CD4-positive, alpha-beta T cell treated with Interleukin-15 for 4 hours (primary cell): ENCODE measurements at regions not wholly inside any gene's neighbourhood (a gene's known extent, or its start where the extent isn't known, plus 50 kb on each side); places are given as distances from the start of the nearest gene placed in this dataset.

ENCODE experiments used
- DNase-seq: peaks from one replicate; pipeline ENCODE4 v3.0.0-alpha.2; 2020; ENCODE audit warnings: low spot score

- no peak for DNase-seq
Observed at GRCh38 chr21:31500071-31500470, 156.0 kb upstream of the TIAM1 start.

DNA sequence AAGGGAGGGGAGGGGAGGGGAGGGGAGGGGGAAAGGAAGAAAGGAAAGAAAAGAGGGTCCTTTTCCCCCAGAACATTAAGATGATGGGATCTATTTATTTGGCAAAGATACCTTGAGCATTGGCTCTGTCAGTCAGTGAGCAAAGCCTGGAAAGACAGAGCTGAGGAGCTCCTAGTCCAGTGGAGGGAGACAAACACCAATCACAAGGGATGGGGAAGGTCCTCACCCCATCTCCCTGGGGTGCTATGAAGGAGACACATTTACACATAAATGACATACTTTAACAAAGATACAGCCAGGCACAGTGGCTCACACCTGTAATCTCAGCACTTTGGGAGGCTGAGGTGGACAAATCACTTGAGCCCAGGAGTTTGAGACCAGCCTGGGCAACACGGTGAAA is 154.9 kb upstream of the TIAM1 start:
- no peak for DNase-seq

DNA sequence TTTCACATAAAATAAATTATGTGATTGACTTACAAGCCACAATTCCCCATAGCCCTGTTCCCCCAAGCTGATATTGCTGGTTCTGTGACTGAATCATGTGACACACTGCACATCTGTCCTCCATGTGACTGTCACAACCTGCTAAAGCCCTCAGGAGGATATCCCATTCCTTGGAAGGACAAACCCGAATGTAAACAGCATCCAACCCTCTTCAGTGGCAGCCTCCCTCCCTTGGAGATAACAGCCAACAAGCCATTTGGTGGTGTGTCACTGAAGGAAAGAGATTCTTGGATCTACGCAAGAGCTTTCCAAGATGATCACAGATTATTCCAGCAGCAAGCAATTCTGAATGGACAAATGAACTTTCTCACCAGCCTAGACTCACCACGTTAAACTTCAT is 153.9 kb upstream of the TIAM1 start:
- no peak for DNase-seq

DNA sequence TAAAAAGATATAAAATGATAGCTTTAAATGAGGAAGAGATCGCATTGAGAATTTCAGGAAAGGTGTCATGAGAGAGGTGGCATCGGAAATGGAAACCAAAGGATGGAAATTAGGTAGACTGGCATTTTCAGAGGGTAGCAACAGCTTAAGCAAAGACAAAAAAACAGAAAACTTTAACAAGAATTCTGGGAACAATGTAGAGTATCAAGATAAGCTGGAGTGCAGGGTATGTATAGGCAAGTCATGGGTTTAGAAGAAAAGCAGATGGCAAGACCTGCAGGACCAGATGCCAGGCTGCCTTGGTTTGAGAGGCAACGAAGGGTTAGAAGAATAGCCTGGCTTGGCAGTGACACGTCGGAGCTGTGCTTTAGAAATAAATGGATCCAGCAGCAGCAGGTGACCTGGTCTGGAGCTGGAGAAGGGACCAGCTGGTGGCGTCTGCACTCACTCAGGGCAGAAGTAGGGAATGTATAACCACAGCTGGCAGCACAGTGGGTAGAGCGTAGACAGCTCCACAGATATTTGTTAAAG is 149.4 kb upstream of the TIAM1 start:
- no peak for DNase-seq

DNA sequence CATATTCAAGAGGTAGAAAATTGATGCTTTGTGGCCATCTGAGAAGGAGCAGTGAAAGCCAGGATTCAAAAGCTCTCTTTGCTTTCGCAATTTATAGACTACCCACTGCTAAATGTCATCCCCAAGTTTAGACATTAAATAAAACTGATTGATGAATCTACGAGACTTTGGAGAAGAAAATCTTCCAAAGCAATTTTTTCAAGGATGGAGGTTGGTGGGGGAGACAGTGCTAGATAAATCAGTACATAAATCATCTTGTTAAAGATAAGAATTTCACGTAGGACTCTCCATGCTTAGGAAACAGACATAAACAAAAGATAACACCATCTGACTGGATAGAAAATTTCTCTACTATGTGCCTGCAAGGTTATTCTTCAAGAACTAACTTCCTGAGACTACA is 147.6 kb upstream of the TIAM1 start:
- no peak for DNase-seq

DNA sequence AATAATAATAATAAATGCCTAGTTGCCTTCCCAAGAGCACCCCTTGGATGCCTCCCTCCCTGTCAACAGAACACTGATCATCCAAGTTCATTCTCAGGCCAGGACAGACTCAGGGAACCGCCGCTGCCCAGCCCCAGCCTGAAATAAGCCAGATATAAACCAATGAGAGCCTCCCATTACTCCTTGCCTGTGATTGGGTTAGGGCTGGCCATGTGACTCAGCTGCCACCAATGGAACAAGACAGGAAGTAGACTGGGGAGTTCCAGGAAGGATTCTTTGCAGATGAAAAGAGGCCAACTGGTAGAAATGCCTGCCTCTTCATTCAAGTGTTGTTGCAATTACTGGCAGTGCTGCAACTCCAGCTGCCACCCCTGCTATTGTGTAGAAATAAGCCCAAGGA is 146.4 kb upstream of the TIAM1 start:
- DNase-seq: no peak

- DNase-seq: no peak
Observed at GRCh38 chr21:31489726-31490125, 145.7 kb upstream of the TIAM1 start.

DNA sequence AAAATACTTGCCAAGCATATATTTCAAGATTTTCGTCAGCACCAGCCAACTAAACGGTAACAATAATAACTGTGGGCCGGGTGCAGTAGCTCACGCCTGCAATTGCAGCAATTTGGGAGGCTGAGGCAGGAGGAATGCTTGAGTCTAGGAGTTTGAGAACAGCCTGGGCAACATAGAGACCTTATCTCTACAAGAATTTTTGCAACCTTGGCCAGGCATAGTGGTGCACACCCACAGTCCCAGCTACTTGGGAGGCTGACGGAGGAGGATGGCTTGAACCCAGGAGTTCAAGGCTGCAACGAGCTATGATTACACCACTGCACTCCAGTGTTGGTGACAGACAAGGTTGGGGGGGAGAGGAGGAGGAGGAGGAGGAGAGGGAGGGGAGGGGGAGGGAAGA is 145.0 kb upstream of the TIAM1 start:
- no peak for DNase-seq

DNA sequence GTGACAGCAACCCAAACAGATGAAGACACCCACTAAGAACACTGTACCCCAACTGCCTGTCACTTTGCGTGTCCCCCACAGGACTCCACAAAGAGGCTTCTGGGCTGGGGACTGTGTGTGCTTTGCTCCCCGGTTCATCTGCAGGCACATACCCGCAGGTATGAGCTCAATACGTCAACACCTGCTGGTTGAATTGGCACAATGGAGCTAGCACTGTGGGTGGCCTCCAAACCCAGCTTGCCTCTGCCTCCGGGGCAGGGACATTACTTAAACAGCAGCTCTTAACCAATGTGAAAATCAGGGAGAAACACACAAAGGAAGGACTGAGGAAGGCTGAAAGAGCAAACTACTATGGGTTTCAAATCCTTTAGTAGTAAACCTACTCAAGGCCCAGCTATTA is 140.2 kb upstream of the TIAM1 start:
- DNase-seq: no peak

DNA sequence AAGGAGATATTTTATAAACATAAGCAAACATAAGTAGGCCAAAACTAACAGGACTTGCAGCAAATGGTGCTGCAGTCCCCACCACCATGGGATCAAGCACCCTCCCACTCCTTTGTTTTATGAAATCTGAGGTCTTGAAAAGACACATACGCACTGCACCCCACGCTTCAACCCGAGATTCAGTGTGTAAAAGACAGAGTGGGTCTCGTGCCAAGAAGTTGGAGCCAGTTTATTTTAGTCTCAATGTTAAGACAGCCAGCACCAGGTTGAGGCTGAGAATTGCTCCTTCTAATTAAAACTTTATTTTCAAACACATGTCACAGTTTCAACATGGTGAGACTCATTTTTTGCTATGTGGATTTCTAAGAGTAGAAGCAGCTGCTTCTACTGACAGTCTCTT is 139.1 kb upstream of the TIAM1 start:
- no peak for DNase-seq

DNA sequence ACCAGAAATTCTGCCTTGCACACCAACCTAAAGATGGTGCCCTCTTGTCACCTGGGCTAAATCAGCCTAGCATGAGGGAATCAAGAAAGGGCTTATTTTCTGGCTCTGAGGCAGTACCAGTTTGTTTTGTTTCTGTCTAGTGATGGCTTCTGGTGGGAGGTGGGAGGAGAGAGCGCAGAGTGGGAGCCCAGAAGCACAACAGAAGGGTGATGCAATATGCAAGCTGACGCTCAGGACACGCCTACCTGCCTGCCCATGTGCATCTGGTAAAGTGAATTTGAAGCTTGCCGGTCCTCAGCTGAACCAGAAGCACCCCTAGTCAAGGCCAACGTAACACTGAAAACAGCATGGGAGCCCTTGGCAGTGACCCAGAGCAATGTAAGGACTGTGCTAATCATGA is 138.4 kb upstream of the TIAM1 start:
- DNase-seq: no peak

GRCh38 chr21:31480228-31480627 is 136.2 kb upstream of the TIAM1 start:
- DNase-seq: no peak

DNA sequence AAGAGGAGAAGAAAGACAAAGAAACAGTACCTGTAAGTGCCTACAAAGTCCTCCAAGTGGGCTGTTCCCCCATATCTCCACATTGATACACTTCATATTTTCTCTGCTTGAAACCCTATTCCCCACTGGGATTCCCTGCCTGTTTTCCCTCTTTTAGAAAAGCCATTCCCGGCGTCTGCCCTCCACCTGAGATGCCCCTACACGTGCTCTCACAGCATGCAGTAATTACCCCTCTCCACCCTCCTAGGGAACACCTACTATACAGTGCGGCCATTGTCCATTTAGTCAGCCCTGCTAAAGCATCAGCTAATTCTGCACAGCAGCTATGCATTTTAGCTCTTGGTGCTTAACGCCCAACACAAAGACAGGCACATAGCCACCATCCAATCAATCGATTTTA is 135.7 kb upstream of the TIAM1 start:
- no peak for DNase-seq

GRCh38 chr21:31479222-31479621 is 135.2 kb upstream of the TIAM1 start:
- DNase-seq: no peak

GRCh38 chr21:31476263-31477022 is 132.4 kb upstream of the TIAM1 start:
- no peak for DNase-seq

GRCh38 chr21:31475223-31475622 is 131.2 kb upstream of the TIAM1 start:
- DNase-seq: no peak

DNA sequence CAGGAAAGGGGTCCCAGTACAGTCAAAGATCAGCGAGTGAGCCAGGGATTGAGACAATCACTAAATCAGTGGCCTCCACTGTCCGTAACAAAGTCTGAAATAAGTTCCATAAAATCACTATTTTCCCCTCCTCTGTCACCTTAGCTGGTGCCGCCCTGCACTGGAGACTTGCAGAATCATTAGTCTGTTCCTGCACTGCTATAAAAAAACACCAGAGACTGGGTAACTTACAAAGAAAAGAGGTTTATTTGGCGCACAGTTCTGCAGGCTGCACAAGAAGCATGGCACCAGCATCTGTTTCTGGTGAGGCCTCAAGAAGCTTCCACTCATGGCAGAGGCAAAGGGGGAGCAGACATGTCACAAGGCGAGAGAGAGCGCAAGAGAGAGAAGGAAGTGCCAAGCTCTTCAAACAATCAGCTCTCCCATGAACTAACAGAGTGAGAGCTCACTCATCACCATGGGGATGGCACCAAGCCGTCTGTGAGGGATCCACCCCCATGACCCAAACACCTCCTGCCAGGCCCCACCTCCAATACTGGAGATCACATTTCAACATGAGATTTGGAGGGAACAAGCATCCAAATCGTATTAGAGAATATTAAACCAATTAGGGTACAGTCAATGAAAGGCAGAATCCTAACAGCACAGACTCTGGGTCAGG is 129.8 kb upstream of the TIAM1 start:
- no peak for DNase-seq

DNA sequence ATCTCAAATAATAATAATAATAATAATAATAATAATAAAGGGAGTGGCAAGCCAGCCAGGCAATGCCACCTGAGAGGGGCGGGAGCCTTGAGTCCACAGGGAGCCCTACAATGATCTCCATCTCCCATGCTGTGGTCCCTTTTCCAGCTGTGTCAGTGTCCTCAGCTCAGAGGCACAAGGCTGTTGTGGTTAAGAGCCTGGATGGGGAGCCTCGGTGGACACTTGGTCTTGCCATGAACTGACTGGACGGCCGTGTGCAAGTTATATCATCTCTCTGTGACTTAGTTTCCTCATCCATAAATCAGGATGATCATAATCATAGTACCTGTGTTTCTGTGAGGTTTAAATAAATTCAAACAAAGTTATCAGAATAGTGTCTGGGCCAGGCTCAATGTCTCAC is 127.8 kb upstream of the TIAM1 start:
- DNase-seq: no peak

GRCh38 chr21:31470896-31471694 is 127.0 kb upstream of the TIAM1 start:
- DNase-seq: no peak

DNA sequence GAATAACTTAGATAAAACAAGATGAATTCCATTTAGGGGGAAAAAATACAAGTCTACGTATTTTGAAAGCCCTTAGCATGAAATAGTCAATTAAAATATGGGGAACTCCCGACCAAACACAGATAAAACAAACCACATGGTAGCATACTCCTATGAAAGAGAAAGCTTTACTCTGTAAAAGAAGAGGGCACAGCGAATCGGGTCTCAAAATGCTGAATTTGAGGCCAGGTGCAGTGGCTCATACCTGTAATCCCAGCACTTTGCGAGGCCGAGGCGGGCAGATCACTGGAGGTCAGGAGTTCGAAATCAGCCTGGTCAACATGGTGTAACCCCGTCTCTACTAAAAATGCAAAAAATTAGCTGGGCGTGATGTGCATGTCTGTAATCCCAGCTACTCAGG is 116.9 kb upstream of the TIAM1 start:
- no peak for DNase-seq

GRCh38 chr21:31459457-31459856 is 115.4 kb upstream of the TIAM1 start:
- DNase-seq: no peak

GRCh38 chr21:31457675-31458074 is 113.6 kb upstream of the TIAM1 start:
- no peak for DNase-seq

DNA sequence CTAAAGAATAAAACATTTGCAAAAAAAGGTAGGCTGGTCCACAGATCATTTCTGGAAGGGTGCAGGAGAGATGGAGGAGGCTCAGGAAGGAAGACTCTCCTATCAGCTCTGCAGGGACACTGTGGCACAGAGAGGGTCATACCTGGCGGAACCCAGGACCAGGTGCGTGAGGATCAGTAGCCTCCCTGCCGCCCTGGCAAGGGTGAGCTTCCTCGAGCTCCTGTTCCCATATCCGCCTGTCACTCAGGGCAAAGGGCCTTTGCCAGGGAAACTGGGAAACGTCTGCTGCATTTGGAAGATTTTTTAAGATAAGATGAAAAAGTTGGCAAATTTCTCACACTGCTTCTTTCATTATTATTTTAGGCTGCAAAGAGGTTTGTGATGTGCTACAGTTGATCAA is 112.1 kb upstream of the TIAM1 start:
- DNase-seq: no peak
